OCI-LY7 (cell line): ENCODE measurements at regions not wholly inside any gene's neighbourhood (a gene's known extent, or its start where the extent isn't known, plus 50 kb on each side); places are given as distances from the start of the nearest gene placed in this dataset.

Source experiments
- CTCF ChIP-seq: fragments of 200-600 bp; sonication (generic); conservative IDR thresholded peaks from 2 replicates; pipeline ENCODE4 v1.5.1; 2014; ENCODE audit warnings: mild to moderate bottlenecking, antibody characterized with exemption, low read length, moderate library complexity, mixed read lengths
- EZH2phosphoT487 ChIP-seq: fragments of 200-600 bp; sonication (generic); IDR thresholded peaks from 2 replicates; pipeline ENCODE4 v1.6.1; 2018; ENCODE audit warnings: low read depth, borderline replicate concordance, mild to moderate bottlenecking, mixed run types, antibody characterized with exemption, low read length, moderate library complexity, mixed read lengths

- TF ChIP-seq CTCF, result no peak
- no peak for TF ChIP-seq EZH2phosphoT487
These were observed 87.2 kb downstream of the CYB561 start for GRCh38 chr17:63358956-63359355.
